AG10803 (cell line): ENCODE measurements at regions not wholly inside any gene's neighbourhood (a gene's known extent, or its start where the extent isn't known, plus 50 kb on each side); places are given as distances from the start of the nearest gene placed in this dataset.

Source experiments
- DNase-seq: peaks from one replicate; pipeline ENCODE4 v3.0.0; 2010; ENCODE audit warnings: low read depth
- H3K4me3 ChIP-seq: 2 replicates; pipeline ENCODE4 v1.5.1; 2011; ENCODE audit warnings: mild to moderate bottlenecking, low read length, control low read depth
- CTCF ChIP-seq: conservative IDR thresholded peaks from 2 replicates; pipeline ENCODE4 v1.5.1; 2011; ENCODE audit warnings: mild to moderate bottlenecking, low read length, control low read depth, inconsistent platforms

GRCh38 chr4:184922301-184922700 lies 96.0 kb upstream of the HELT start:
- no peak for DNase-seq
- TF ChIP-seq CTCF, result no peak
- no peak overlapping the region for H3K4me3 ChIP-seq

- no peak for DNase-seq
- TF ChIP-seq CTCF, result no peak
- H3K4me3 ChIP-seq, result no peak overlapping the region
Measured at GRCh38 chr4:184924516-184924915, 93.8 kb upstream of the HELT start.

GRCh38 chr4:184929476-184929875 lies 88.8 kb upstream of the HELT start:
- no peak overlapping the region for H3K4me3 ChIP-seq
- TF ChIP-seq CTCF, result no peak
- DNase-seq, result no peak

- no peak for DNase-seq
- no peak overlapping the region for H3K4me3 ChIP-seq
- no peak for TF ChIP-seq CTCF
Measured at GRCh38 chr4:184930026-184930425, 88.3 kb upstream of the HELT start.

- H3K4me3 ChIP-seq, result no peak overlapping the region
- TF ChIP-seq CTCF, result no peak
- DNase-seq, result no peak
Measured at GRCh38 chr4:184932343-184932742, 85.9 kb upstream of the HELT start.

GRCh38 chr4:184933311-184933710 lies 85.0 kb upstream of the HELT start:
- no peak for DNase-seq
- H3K4me3 ChIP-seq, result no peak overlapping the region
- TF ChIP-seq CTCF, result no peak

- no peak overlapping the region for H3K4me3 ChIP-seq
- no peak for DNase-seq
- no peak for TF ChIP-seq CTCF
Measured at GRCh38 chr4:184934184-184934583, 84.1 kb upstream of the HELT start.
